Peyer's patch (tissue), 4 donors: ENCODE measurements at regions not wholly inside any gene's neighbourhood (a gene's known extent, or its start where the extent isn't known, plus 50 kb on each side); places are given as distances from the start of the nearest gene placed in this dataset.

Source experiments
- DNase-seq, 3 donors: peaks; one replicate each; pipeline ENCODE4 v3.0.0-alpha.2; 2017 to 2019
- H3K27ac ChIP-seq, 4 donors: fragments of 200-600 bp; sonication (generic); one replicate each; pipeline ENCODE4 v1.5.1; 2016 to 2019
- H3K27me3 ChIP-seq, 2 donors: fragments of 200-600 bp; sonication (generic); one replicate each; pipeline ENCODE4 v1.5.1; 2019
- H3K36me3 ChIP-seq, 3 donors: fragments of 200-600 bp; sonication (generic); one replicate each; pipeline ENCODE4 v1.5.1; 2016 to 2019
- H3K4me1 ChIP-seq, 4 donors: fragments of 200-600 bp; sonication (generic); one replicate each; pipeline ENCODE4 v1.5.1; 2016 to 2019
- H3K4me3 ChIP-seq, 4 donors: fragments of 200-600 bp; sonication (generic); 1 replicate in 3 of 4; 2 replicates in 1 of 4; pipeline ENCODE4 v1.5.1; 2016 to 2019; ENCODE audit warnings: mild to moderate bottlenecking in 1 of 4
- H3K9me3 ChIP-seq, 4 donors: fragments of 200-600 bp; sonication (generic); one replicate each; pipeline ENCODE4 v1.5.1; 2016 to 2019; ENCODE audit warnings: mild to moderate bottlenecking in 1 of 4
- POLR2A ChIP-seq, 2 donors: fragments of 450-650 bp; IDR thresholded peaks; one replicate each; pipeline ENCODE4 v1.5.1; 2017; ENCODE audit warnings: antibody characterized with exemption in 2 of 2, mild to moderate bottlenecking in 2 of 2, moderate library complexity in 2 of 2
- TF ChIP-seq, protein P1 (sequence below), 6 experiments: fragments of 450-650 bp in 4 of 6; fragments of 200-600 bp in 2 of 6; sonication (generic) in 1 of 6; IDR thresholded peaks; one replicate each; pipeline ENCODE4 v1.5.1; 2017 to 2019; ENCODE audit warnings: antibody characterized with exemption in 6 of 6, mild to moderate bottlenecking in 3 of 6, moderate library complexity in 1 of 6

DNA sequence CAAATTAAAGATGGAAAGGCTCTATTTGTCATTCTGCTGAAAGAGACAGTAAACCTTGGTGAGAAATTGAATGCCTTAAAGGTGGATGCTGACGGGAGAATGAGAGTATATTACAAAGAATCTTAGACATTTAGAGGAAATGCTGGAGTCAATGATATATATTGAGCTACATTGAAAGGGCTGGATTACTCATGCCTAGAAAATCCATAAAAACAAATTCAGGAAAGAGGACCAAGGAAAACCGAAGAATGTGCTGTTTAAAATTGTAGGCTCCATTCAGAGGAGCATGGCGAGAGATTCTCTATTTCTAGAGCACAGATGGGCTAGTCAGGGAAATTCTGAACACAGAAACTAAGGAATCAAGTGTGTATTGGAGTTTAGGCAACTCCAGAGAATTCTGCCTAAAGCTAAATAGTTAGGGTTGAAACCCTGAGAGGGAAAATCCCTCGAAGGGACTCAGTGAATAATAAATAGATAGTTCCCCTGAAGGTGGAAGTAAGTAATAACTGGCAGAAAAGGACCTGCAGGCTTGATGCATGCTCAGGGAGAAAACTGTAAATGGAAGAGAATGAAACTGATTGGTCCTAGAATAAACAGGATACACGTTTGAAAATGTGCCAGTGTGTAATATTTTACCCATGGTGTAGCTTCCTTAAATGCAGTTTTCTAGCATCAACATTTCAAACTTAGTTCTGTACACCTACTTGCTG lies 1532.4 kb upstream of the TENM3 start:
- H3K4me1 ChIP-seq: no peaks in the 10 kb centered on the region
- H3K36me3 ChIP-seq: no peaks in the 10 kb centered on the region
- TF ChIP-seq POLR2A (IDR thresholded peaks at IDR 0.05): no peak
- TF ChIP-seq, protein P1, sequence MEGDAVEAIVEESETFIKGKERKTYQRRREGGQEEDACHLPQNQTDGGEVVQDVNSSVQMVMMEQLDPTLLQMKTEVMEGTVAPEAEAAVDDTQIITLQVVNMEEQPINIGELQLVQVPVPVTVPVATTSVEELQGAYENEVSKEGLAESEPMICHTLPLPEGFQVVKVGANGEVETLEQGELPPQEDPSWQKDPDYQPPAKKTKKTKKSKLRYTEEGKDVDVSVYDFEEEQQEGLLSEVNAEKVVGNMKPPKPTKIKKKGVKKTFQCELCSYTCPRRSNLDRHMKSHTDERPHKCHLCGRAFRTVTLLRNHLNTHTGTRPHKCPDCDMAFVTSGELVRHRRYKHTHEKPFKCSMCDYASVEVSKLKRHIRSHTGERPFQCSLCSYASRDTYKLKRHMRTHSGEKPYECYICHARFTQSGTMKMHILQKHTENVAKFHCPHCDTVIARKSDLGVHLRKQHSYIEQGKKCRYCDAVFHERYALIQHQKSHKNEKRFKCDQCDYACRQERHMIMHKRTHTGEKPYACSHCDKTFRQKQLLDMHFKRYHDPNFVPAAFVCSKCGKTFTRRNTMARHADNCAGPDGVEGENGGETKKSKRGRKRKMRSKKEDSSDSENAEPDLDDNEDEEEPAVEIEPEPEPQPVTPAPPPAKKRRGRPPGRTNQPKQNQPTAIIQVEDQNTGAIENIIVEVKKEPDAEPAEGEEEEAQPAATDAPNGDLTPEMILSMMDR (IDR thresholded peaks at IDR 0.05): no peak
- H3K9me3 ChIP-seq: peaks cover 0 to 3% (median 0%) of the 10 kb centered on the region in 4 donors
- H3K4me3 ChIP-seq: no peak overlapping the region
- no peak overlapping the region for H3K27ac ChIP-seq
- DNase-seq: no peak
- H3K27me3 ChIP-seq: no peaks in the 10 kb centered on the region

DNA sequence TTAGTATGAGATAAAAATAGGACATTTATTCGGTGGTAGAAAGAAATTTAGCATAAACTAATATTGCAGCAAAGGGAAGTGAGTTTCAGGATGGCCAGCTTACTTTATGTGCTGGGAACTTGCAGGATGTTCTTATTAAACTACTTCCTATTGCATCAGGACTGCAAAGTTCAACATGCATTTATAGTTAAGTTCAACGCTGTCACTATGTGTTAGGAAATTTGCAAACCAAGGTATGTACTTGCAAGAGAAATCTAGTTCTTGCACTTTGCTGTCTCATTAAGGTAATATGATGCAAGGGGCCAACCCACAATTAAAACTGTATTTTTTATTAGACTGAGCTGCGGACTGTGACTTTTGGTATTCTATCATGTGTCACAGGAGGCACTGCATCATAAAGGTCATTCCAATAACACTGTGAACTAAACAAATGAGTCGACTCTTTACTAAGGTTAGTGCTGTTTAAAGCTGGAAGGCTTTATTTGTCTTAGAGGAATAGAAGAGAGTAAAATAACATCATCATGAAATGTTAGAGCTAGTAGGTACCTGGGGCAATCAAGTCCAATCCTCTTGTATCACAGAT lies 1525.7 kb upstream of the TENM3 start:
- Histone ChIP-seq H3K36me3 (no peaks in the 10 kb centered on the region), H3K9me3 (no peaks in the 10 kb centered on the region), H3K27ac (no peak overlapping the region), H3K4me1 (no peaks in the 10 kb centered on the region), H3K27me3 (no peaks in the 10 kb centered on the region), H3K4me3 (no peak overlapping the region)
- DNase-seq: no peak
- TF ChIP-seq, protein P1 (IDR thresholded peaks at IDR 0.05): no peak
- no peak for TF ChIP-seq POLR2A (IDR thresholded peaks at IDR 0.05)

DNA sequence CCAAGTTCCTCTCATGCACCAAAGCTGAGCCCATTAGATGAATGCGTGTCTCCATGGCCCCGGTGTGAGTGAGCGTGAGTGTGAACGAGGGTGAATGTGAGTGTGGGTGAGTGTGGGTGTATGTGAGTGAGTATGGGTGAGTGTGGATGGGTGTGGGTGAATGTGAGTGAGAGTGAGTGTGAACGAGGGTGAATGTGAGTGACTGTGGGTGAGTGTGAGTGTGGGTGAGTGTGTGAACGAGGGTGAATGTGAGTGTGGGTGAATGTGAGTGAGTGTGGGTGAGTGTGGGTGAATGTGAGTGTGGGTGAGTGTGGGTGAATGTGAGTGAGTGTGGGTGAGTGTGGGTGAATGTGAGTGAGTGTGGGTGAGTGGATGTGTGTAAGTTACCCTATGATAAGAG lies 1521.8 kb upstream of the TENM3 start:
- TF ChIP-seq, protein P1 (IDR thresholded peaks at IDR 0.05): no peak
- TF ChIP-seq POLR2A (IDR thresholded peaks at IDR 0.05): no peak
- H3K4me1 ChIP-seq: no peaks in the 10 kb centered on the region
- no peaks in the 10 kb centered on the region for H3K9me3 ChIP-seq
- no peak overlapping the region for H3K27ac ChIP-seq
- H3K4me3 ChIP-seq: no peak overlapping the region
- no peaks in the 10 kb centered on the region for H3K36me3 ChIP-seq
- H3K27me3 ChIP-seq: no peaks in the 10 kb centered on the region
- DNase-seq: no peak

DNA sequence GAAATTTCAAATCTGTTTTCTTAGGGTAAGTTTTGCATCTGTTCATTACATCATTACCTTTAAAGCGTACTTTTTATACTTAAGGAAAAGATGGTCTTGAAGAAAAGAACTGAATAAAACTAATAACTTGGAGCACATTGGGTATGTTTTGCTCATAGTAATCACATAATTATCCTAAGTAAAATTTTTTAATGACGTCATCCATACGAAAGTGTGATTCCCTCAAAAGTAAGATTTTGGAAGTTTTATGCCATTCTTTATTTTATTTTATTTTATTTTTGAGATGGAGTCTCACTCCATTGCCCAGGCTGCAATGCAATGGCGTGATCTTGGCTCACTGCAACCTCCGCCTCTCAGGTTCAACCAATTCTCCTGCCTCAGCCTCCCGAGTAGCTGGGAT lies 1516.6 kb upstream of the TENM3 start:
- Histone ChIP-seq H3K27ac (no peak overlapping the region), H3K27me3 (no peaks in the 10 kb centered on the region), H3K36me3 (no peaks in the 10 kb centered on the region), H3K4me1 (no peaks in the 10 kb centered on the region), H3K9me3 (no peaks in the 10 kb centered on the region), H3K4me3 (no peak overlapping the region)
- no peak for TF ChIP-seq POLR2A (IDR thresholded peaks at IDR 0.05)
- TF ChIP-seq, protein P1 (IDR thresholded peaks at IDR 0.05): no peak
- DNase-seq: no peak

DNA sequence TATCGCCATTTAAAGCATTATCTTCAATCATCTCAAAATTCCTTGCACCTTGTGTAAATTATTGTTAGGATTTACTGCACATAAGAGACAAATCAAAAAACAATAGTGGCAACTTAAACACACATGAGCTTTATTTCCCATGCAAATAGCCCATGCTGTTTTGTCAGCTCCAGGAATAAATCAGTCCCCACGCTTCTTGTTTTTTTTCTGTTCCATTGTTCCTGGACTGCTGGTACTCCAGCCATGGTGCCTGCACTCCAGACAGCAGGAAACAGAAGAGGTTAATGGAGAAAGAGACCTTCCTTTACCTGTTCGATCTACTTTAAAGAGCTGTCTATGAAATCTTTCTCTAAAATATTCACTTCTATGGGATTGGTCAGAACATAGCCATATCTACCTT lies 1515.7 kb upstream of the TENM3 start:
- TF ChIP-seq, protein P1 (IDR thresholded peaks at IDR 0.05): no peak
- no peak for TF ChIP-seq POLR2A (IDR thresholded peaks at IDR 0.05)
- no peaks in the 10 kb centered on the region for H3K4me1 ChIP-seq
- H3K36me3 ChIP-seq: no peaks in the 10 kb centered on the region
- no peak overlapping the region for H3K27ac ChIP-seq
- no peak overlapping the region for H3K4me3 ChIP-seq
- no peak for DNase-seq
- H3K9me3 ChIP-seq: no peaks in the 10 kb centered on the region
- H3K27me3 ChIP-seq: no peaks in the 10 kb centered on the region
